HEK293 (cell line): ENCODE measurements at regions not wholly inside any gene's neighbourhood (a gene's known extent, or its start where the extent isn't known, plus 50 kb on each side); places are given as distances from the start of the nearest gene placed in this dataset.

Experiments used
- CTCF ChIA-PET: fragments of 350-600 bp; formaldehyde crosslinking; extraction: SDS; loops from one replicate; lab custom pipeline; 2021; ENCODE audit warnings: antibody characterized with exemption; lab: Yijun Ruan, JAX
- POLR2A ChIA-PET: fragments of 300-600 bp; formaldehyde crosslinking; extraction: SDS; loops from one replicate; lab custom pipeline; 2020; ENCODE audit warnings: antibody characterized with exemption, inconsistent platforms; lab: Yijun Ruan, JAX
- H3K27ac ChIP-seq: fragments of 200-500 bp; sonication (Bioruptor generic); 2 replicates; pipeline ENCODE4 v1.5.1; 2014; ENCODE audit warnings: low read depth, low read length, control low read depth, inconsistent platforms; ENCODE audit errors: extremely low read depth
- H3K36me3 ChIP-seq, 2 experiments: fragments of 200-500 bp in 1 of 2; sonication (Bioruptor generic) in 1 of 2; 1 replicate in 1 of 2; 2 replicates in 1 of 2; pipeline ENCODE4 v1.5.1; 2014 to 2017; ENCODE audit warnings: inconsistent platforms in 2 of 2, low read length in 2 of 2; ENCODE audit not compliant: control insufficient read depth in 2 of 2, insufficient read depth in 1 of 2
- H3K4me1 ChIP-seq: fragments of 200-500 bp; sonication (Bioruptor generic); 2 replicates; pipeline ENCODE4 v1.5.1; 2014; ENCODE audit warnings: mild to moderate bottlenecking, low read length, inconsistent platforms; ENCODE audit not compliant: control insufficient read depth, insufficient read depth
- H3K4me3 ChIP-seq: 2 replicates; pipeline ENCODE4 v1.5.1; 2011; ENCODE audit warnings: low read depth, mild to moderate bottlenecking, control low read depth, low read length, moderate library complexity
- H3K9me3 ChIP-seq: fragments of 200-500 bp; sonication (Bioruptor generic); 2 replicates; pipeline ENCODE4 v1.5.1; 2014; ENCODE audit warnings: low read depth, low read length, inconsistent platforms; ENCODE audit not compliant: control insufficient read depth, insufficient read depth
- FEZF1 ChIP-seq: fragments of 450-650 bp; formaldehyde crosslinking; IDR thresholded peaks from 2 replicates; pipeline ENCODE4 v1.5.1; 2016; ENCODE audit warnings: missing biosample characterization, missing genetic modification characterization
- MYNN ChIP-seq: fragments of 450-650 bp; formaldehyde crosslinking; IDR thresholded peaks from 2 replicates; pipeline ENCODE4 v1.5.1; 2016; ENCODE audit warnings: missing biosample characterization, missing genetic modification characterization, borderline replicate concordance
- SP7 ChIP-seq: fragments of 450-650 bp; formaldehyde crosslinking; IDR thresholded peaks from 2 replicates; pipeline ENCODE4 v1.5.1; 2016; ENCODE audit warnings: missing biosample characterization, missing genetic modification characterization
- TSHZ1 ChIP-seq: fragments of 450-650 bp; formaldehyde crosslinking; IDR thresholded peaks from 2 replicates; pipeline ENCODE4 v1.5.1; 2016; ENCODE audit warnings: missing biosample characterization, missing genetic modification characterization, borderline replicate concordance
- ZBTB1 ChIP-seq: fragments of 450-650 bp; formaldehyde crosslinking; IDR thresholded peaks from 2 replicates; pipeline ENCODE4 v1.5.1; 2016; ENCODE audit warnings: missing biosample characterization, missing genetic modification characterization
- ZBTB44 ChIP-seq: fragments of 450-650 bp; IDR thresholded peaks from 2 replicates; pipeline ENCODE4 v1.5.1; 2018; ENCODE audit warnings: missing biosample characterization, mild to moderate bottlenecking, missing genetic modification characterization
- ZBTB48 ChIP-seq: fragments of 450-650 bp; formaldehyde crosslinking; IDR thresholded peaks from 2 replicates; pipeline ENCODE4 v1.5.1; 2016; ENCODE audit warnings: missing biosample characterization, missing genetic modification characterization
- ZBTB7A ChIP-seq: fragments of 450-650 bp; formaldehyde crosslinking; IDR thresholded peaks from 2 replicates; pipeline ENCODE4 v1.5.1; 2016; ENCODE audit warnings: low read depth, missing biosample characterization, missing genetic modification characterization
- ZNF112 ChIP-seq: fragments of 450-650 bp; formaldehyde crosslinking; IDR thresholded peaks from 2 replicates; pipeline ENCODE4 v1.5.0; 2017; ENCODE audit warnings: missing biosample characterization, missing genetic modification characterization
- ZNF2 ChIP-seq: fragments of 450-650 bp; formaldehyde crosslinking; IDR thresholded peaks from 2 replicates; pipeline ENCODE4 v1.5.1; 2016; ENCODE audit warnings: missing biosample characterization, missing genetic modification characterization
- ZNF266 ChIP-seq: fragments of 450-650 bp; formaldehyde crosslinking; IDR thresholded peaks from 2 replicates; pipeline ENCODE4 v1.5.1; 2016; ENCODE audit warnings: missing biosample characterization, missing genetic modification characterization, low read depth
- ZNF311 ChIP-seq: fragments of 450-650 bp; formaldehyde crosslinking; IDR thresholded peaks from 2 replicates; pipeline ENCODE4 v1.5.1; 2017; ENCODE audit warnings: missing biosample characterization, missing genetic modification characterization, borderline replicate concordance
- ZNF37A ChIP-seq: fragments of 450-650 bp; IDR thresholded peaks from 2 replicates; pipeline ENCODE4 v1.5.1; 2018; ENCODE audit warnings: missing biosample characterization, missing genetic modification characterization
- ZNF398 ChIP-seq: fragments of 450-650 bp; formaldehyde crosslinking; IDR thresholded peaks from 2 replicates; pipeline ENCODE4 v1.5.1; 2017; ENCODE audit warnings: missing biosample characterization, missing genetic modification characterization
- ZNF426 ChIP-seq: fragments of 450-650 bp; formaldehyde crosslinking; IDR thresholded peaks from 2 replicates; pipeline ENCODE4 v1.5.1; 2017; ENCODE audit warnings: missing biosample characterization, missing genetic modification characterization, mild to moderate bottlenecking, inconsistent platforms, moderate library complexity
- ZNF48 ChIP-seq: fragments of 450-650 bp; formaldehyde crosslinking; IDR thresholded peaks from 2 replicates; pipeline ENCODE4 v1.5.1; 2016; ENCODE audit warnings: missing biosample characterization, missing genetic modification characterization
- ZNF626 ChIP-seq: fragments of 450-650 bp; sonication (Bioruptor Pico); formaldehyde crosslinking; IDR thresholded peaks from 2 replicates; pipeline ENCODE4 v1.5.1; 2018; ENCODE audit warnings: missing biosample characterization, missing genetic modification characterization, inconsistent platforms
- ZNF677 ChIP-seq: fragments of 450-650 bp; IDR thresholded peaks from 2 replicates; pipeline ENCODE4 v1.5.0; 2018; ENCODE audit warnings: missing biosample characterization, mild to moderate bottlenecking, missing genetic modification characterization, moderate library complexity
- ZNF776 ChIP-seq: fragments of 450-650 bp; formaldehyde crosslinking; IDR thresholded peaks from 2 replicates; pipeline ENCODE4 v1.5.0; 2017; ENCODE audit warnings: missing biosample characterization, missing genetic modification characterization, borderline replicate concordance
- ZNF791 ChIP-seq: fragments of 450-650 bp; formaldehyde crosslinking; IDR thresholded peaks from 2 replicates; pipeline ENCODE4 v1.5.1; 2016; ENCODE audit warnings: missing biosample characterization, missing genetic modification characterization

- Histone ChIP-seq H3K36me3 (no peaks in the 10 kb centered on the region), H3K9me3 (no peaks in the 10 kb centered on the region), H3K4me3 (no peak overlapping the region), H3K4me1 (no peaks in the 10 kb centered on the region), H3K27ac (no peak overlapping the region)
- TF ChIP-seq TSHZ1 = no peak
- no peak for TF ChIP-seq ZNF677 (tag by site-specific recombination)
- TF ChIP-seq ZBTB1 (tag by site-specific recombination) = no peak
- TF ChIP-seq ZNF776 = no peak
- TF ChIP-seq FEZF1 = no peak
- TF ChIP-seq ZBTB7A = no peak
- TF ChIP-seq ZBTB44 = no peak
- ChIA-PET CTCF (interaction anchor here (1.2 kb wide), 1 partner anchor 9 kb away, joined by 4 read pairs; no protein-coding TSS in a partner anchor), POLR2A (no interaction called here)
Observed at GRCh38 chr5:89871906-89872305, 537.6 kb downstream of the CETN3 start.

GRCh38 chr5:89869346-89869745 is 540.2 kb downstream of the CETN3 start:
- Histone ChIP-seq H3K36me3 (no peaks in the 10 kb centered on the region), H3K4me1 (no peaks in the 10 kb centered on the region), H3K4me3 (no peak overlapping the region), H3K27ac (no peak overlapping the region), H3K9me3 (no peaks in the 10 kb centered on the region)
- CTCF ChIA-PET = no interaction called here
- TF ChIP-seq ZBTB48 (tag by site-specific recombination) (no peak), ZNF398 (tag by site-specific recombination) (no peak), ZNF791 (tag by site-specific recombination) (no peak), ZNF626 (tag by site-specific recombination) (no peak), ZNF48 (no peak), ZNF311 (no peak), MYNN (tag by site-specific recombination) (no peak), ZNF112 (tag by site-specific recombination) (no peak), ZNF266 (tag by site-specific recombination) (no peak), SP7 (no peak), ZNF2 (tag by site-specific recombination) (no peak), ZNF37A (tag by site-specific recombination) (no peak), ZNF426 (no peak)
- POLR2A ChIA-PET = no interaction called here
